Brain pericyte (primary cell): ENCODE measurements at regions not wholly inside any gene's neighbourhood (a gene's known extent, or its start where the extent isn't known, plus 50 kb on each side); places are given as distances from the start of the nearest gene placed in this dataset.

Experiments
- DNase-seq: peaks from one replicate; pipeline ENCODE4 v3.0.0-alpha.2; 2012; ENCODE audit warnings: low read depth, low spot score

- no peak for DNase-seq
These were observed 164.8 kb downstream of the DUSP6 start for GRCh38 chr12:89187507-89187906.

- DNase-seq = no peak
These were observed 166.4 kb downstream of the DUSP6 start for GRCh38 chr12:89185889-89186288.

GRCh38 chr12:89185181-89185580 lies 167.1 kb downstream of the DUSP6 start:
- no peak for DNase-seq

GRCh38 chr12:89183985-89184435 lies 168.3 kb downstream of the DUSP6 start:
- no peak for DNase-seq

- no peak for DNase-seq
These were observed 170.9 kb downstream of the DUSP6 start for GRCh38 chr12:89181271-89181920.

- no peak for DNase-seq
These were observed 171.8 kb downstream of the DUSP6 start for GRCh38 chr12:89180496-89180895.

GRCh38 chr12:89179983-89180382 lies 172.3 kb downstream of the DUSP6 start:
- DNase-seq = peak; percentile 71

GRCh38 chr12:89179245-89179644 lies 173.1 kb downstream of the DUSP6 start:
- DNase-seq = no peak

DNA sequence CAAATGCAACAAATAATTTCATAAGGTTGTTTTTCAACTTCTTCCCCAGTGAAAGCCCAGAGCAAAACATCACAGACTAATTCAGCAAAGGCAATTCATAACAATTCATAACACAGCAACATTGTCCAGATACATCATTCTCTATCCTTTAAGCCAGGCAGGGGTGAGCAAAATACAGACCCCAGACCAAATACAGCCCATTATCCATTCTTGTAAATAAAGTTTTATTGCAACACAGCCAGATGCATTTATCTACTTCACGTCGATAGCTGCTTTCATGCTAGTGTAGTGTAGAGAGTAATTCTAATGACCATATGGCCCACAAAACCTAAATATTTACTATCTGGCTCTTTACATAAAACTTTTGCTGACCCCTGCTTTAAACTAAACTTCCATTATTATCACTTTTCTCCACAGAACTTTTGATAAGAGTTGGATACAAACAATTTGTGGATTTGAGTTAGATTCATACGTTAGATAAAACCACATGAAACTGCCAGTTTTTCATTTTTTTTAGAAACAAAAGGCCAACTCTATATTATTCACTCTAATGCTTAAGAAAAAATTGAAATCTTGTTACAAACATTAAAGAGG lies 174.4 kb downstream of the DUSP6 start:
- DNase-seq = no peak

GRCh38 chr12:89176676-89177075 lies 175.6 kb downstream of the DUSP6 start:
- DNase-seq = no peak

DNA sequence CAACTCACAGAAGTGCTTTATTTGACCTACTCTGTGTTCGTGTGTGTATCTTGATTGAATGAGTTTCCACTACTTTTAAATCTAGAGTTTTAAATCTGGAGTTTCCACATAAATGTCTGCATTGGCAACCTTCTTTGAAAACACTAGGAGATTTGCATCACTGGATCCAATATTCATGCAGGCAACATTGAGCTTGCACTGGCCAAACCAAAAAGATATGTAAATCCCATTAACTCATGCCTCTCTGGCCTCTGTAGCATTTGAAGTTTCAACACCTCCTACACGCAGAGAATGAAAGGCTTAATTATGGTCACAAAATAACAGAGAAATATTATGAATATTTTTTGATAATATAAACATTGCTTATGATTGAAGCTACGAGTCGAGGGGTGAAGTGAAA lies 178.6 kb downstream of the DUSP6 start:
- DNase-seq = no peak

DNA sequence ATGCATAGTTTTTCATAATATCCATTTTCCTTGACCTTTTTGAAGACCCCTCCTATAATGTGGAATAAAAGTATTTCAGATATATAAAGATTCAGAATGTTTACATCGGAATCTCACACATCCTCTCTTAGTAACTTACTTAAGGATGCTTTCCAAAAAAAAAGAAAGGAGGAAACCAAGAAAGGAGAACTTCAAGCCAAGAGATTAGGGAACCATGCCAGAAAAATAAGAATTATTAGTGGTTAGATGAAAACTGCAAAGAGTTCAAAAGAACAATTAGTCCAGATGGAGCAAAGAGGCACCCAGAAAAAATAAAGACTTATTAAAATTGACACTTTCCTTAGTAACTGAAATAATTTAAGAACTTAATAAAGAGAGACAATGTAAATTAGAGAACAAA lies 179.2 kb downstream of the DUSP6 start:
- no peak for DNase-seq

DNA sequence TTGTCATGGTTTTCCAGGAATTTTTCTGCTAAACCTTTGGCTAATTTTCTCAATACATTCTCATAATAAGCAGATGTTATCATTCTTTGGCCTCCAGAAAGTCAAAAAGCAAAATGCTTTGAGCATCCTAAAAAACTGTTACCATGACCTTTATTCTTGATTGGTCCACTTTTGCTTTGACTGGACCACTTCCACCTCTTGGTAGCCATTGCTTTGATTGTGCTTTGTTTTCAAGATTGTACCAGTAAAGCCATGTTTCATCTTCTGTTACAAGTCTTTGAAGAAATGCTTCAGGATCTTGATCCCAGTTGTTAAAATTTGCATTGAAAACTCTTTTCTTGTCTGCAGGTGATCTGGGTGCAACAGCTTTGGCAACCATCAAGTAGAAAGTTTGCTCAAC lies 180.1 kb downstream of the DUSP6 start:
- DNase-seq = no peak

DNA sequence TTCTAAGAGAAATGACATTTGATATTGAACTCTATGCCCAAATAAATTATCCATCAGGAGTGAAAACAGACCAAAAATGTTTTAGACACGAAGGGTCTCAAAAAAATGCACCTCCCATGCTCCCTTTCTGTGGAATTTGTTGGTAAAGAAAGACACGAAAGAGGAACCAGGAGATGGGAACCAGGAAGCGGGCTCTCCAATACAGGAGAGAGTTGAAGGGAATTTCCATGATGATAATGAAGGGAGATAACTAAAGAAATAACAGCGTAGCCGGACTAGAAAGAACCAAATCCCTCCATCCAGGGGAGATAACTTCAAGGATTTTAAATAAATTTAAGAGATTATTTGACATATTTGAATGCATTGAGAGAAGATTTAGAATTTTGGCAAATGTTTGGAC lies 183.0 kb downstream of the DUSP6 start:
- DNase-seq = no peak

DNA sequence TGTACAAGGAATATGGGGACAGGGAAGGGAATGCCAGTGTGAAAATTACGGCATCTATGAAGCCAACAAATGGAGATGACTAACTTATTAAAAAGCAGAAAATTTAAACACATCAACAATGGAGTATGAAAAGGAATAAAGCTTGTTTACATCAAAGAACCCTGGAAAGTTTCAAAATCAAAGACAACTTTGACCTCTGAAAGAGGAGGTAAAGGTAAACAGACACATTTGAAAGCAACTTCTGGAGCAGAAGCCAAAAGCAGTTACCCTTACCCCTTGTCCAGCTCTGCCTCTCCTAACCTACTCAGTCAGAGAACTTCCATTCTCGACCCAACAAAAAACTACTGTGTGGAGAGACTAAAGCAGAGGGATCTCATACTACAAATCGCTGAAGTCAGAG lies 184.3 kb downstream of the DUSP6 start:
- no peak for DNase-seq

DNA sequence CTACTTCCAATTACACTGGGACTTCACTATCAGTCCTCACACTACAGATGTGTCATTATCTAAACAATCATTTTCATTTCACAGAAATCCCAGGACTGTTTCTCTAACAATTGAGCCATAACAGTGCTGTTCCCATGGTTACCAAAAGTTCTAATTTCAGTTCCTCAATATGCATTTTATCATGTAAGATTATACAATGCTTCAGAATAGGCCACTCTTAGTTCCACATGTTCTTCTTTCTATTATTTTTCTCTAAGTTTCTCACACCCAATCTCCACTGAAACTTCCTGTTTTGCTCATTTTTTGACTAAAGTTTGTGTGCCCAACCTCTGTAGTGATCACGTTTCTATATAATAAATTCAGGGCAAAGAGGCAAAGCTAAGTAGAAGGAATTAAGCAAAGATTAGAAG lies 185.8 kb downstream of the DUSP6 start:
- DNase-seq = peak; percentile 52

GRCh38 chr12:89166121-89166520 lies 186.2 kb downstream of the DUSP6 start:
- no peak for DNase-seq

DNA sequence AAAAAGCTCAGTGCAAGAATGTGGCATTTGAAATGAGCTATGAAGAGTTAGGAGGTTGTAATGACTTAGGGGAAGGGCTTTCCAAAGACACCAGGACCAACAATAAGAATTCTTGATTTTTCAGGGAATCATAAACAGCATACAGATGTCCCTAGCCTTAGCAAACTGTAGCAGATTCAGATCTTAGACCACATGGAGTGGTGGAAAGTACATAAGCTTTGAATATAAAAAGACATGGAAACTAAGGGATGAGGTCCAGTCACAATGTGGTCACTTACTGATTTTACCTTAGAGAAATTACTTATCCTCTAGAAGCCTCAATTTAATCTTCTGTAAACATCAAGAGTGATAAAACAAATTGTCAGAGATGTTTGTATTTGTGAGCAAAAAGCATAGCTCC lies 186.6 kb downstream of the DUSP6 start:
- no peak for DNase-seq

GRCh38 chr12:89163918-89164317 lies 188.4 kb downstream of the DUSP6 start:
- no peak for DNase-seq

GRCh38 chr12:89162589-89163261 lies 189.6 kb downstream of the DUSP6 start:
- peak; percentile 50 for DNase-seq

DNA sequence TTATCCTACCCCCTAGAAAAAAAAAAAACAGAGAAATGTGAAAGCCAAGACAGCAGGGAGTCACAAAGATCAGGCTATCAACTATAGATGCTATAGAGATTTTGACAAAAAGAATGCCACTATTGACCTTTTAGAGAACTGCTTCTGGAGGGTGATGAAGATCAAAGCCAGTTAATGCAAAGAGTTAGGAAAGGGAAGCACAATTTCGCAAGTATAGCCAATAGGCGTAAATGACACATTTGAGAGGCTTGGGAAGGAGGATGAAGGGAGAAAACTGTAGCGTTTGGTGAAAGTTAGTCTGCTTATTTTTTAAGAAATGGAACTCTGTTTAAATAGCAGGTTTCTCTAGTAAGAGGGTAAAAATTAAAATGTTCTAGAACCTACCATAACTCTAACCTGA lies 190.7 kb downstream of the DUSP6 start:
- no peak for DNase-seq

GRCh38 chr12:89160716-89161123 lies 191.6 kb downstream of the DUSP6 start:
- no peak for DNase-seq

GRCh38 chr12:89157413-89157812 lies 194.9 kb downstream of the DUSP6 start:
- DNase-seq = no peak
